Thyroid gland (tissue), 4 donors: ENCODE measurements at regions not wholly inside any gene's neighbourhood (a gene's known extent, or its start where the extent isn't known, plus 50 kb on each side); places are given as distances from the start of the nearest gene placed in this dataset.
"Not testable (repeated sequence)": the region's sequence is repeated elsewhere in the genome, so short reads cannot be mapped to it uniquely, and the experiment has no call there.

ENCODE experiments used
- DNase-seq, 2 donors: peaks; one replicate each; pipeline ENCODE4 v3.0.0-alpha.2; 2019
- H3K27ac ChIP-seq, 3 donors: fragments of 200-600 bp; sonication (generic); 1 replicate in 2 of 3; 2 replicates in 1 of 3; pipeline ENCODE4 v1.5.1; 2016 to 2019; ENCODE audit warnings: mild to moderate bottlenecking in 1 of 3, moderate library complexity in 1 of 3
- H3K27me3 ChIP-seq: fragments of 200-600 bp; sonication (generic); one replicate; pipeline ENCODE4 v1.5.1; 2019
- H3K36me3 ChIP-seq, 2 donors: fragments of 200-600 bp; sonication (generic); one replicate each; pipeline ENCODE4 v1.5.1; 2016 to 2019
- H3K4me1 ChIP-seq, 2 donors: fragments of 200-600 bp; sonication (generic); one replicate each; pipeline ENCODE4 v1.5.1; 2017 to 2019
- H3K4me3 ChIP-seq, 3 donors: fragments of 200-600 bp; sonication (generic); replicated peaks in 1 of 3; 1 replicate in 2 of 3; 2 replicates in 1 of 3; pipeline ENCODE4 v1.5.1; 2016; ENCODE audit warnings: mild to moderate bottlenecking in 1 of 3
- H3K9me3 ChIP-seq: fragments of 200-600 bp; sonication (generic); one replicate; pipeline ENCODE4 v1.5.1; 2017
- CTCF ChIP-seq, 6 experiments: fragments of 200-600 bp in 3 of 6; fragments of 450-650 bp in 3 of 6; sonication (generic) in 3 of 6; IDR thresholded peaks; one replicate each; pipeline ENCODE4 v1.5.1; 2016 to 2019; ENCODE audit warnings: antibody characterized with exemption in 6 of 6, mild to moderate bottlenecking in 2 of 6, inconsistent platforms in 1 of 6, moderate library complexity in 1 of 6
- POLR2A ChIP-seq, 2 donors: fragments of 450-650 bp; IDR thresholded peaks; one replicate each; pipeline ENCODE4 v1.6.1; 2017; ENCODE audit warnings: antibody characterized with exemption in 2 of 2, mild to moderate bottlenecking in 2 of 2, moderate library complexity in 1 of 2
- WGBS, 2 donors: methylation state at CpG; one replicate each; pipeline ENCODE4 v1.1.5; 2017; 5-methylcytosine and 5-hydroxymethylcytosine counted together
- intact Hi-C: fragments of 100-400 bp; cut with DNase I; formaldehyde crosslinking; loops from one replicate; pipeline ENCODE4 v1.15.1; 2023

GRCh38 chr13:28607187-28607955 lies 51.6 kb upstream of the POMP start:
- WGBS, 2 donors, result 88 to 94% methylated on average over 8 of the region's 8 CpGs
- no peaks in the 10 kb centered on the region for H3K9me3 ChIP-seq
- intact Hi-C loops, result no loop called here
- H3K4me1 ChIP-seq, result no peaks in the 10 kb centered on the region
- DNase-seq, result no peak
- H3K27me3 ChIP-seq, result no peaks in the 10 kb centered on the region
- no peak overlapping the region for H3K27ac ChIP-seq
- TF ChIP-seq POLR2A (IDR thresholded peaks at IDR 0.05) (no peak), CTCF (IDR thresholded peaks at IDR 0.05) (no peak)
- no peaks in the 10 kb centered on the region for H3K36me3 ChIP-seq
- no peak overlapping the region for H3K4me3 ChIP-seq

GRCh38 chr13:28606466-28606865 lies 52.5 kb upstream of the POMP start:
- TF ChIP-seq CTCF (IDR thresholded peaks at IDR 0.05), result no peak
- TF ChIP-seq POLR2A (IDR thresholded peaks at IDR 0.05), result no peak

GRCh38 chr13:28605147-28605546 lies 53.8 kb upstream of the POMP start:
- H3K4me3 ChIP-seq, H3K4me1 ChIP-seq, DNase-seq, intact Hi-C loops, H3K27ac ChIP-seq, H3K36me3 ChIP-seq, H3K27me3 ChIP-seq, H3K9me3 ChIP-seq: not testable (repeated sequence)
- WGBS, 2 donors, result 88 to 97% methylated on average over 3 of the region's 3 CpGs

More at GRCh38 chr13:28606466-28606865, 52.5 kb upstream of the POMP start:
- WGBS, 2 donors, result 89 to 95% methylated on average over 5 of the region's 5 CpGs
- intact Hi-C loops, result no loop called here
- Histone ChIP-seq H3K9me3 (no peaks in the 10 kb centered on the region), H3K4me3 (no peak overlapping the region), H3K27me3 (no peaks in the 10 kb centered on the region), H3K36me3 (no peaks in the 10 kb centered on the region), H3K27ac (no peak overlapping the region), H3K4me1 (no peaks in the 10 kb centered on the region)
- DNase-seq, result no peak

- H3K36me3 ChIP-seq, result no peaks in the 10 kb centered on the region
- TF ChIP-seq POLR2A (IDR thresholded peaks at IDR 0.05) (no peak), CTCF (IDR thresholded peaks at IDR 0.05) (no peak)
- no peak for DNase-seq
- H3K27me3 ChIP-seq, result no peaks in the 10 kb centered on the region
- H3K4me1 ChIP-seq, result no peaks in the 10 kb centered on the region
- H3K9me3 ChIP-seq, result no peaks in the 10 kb centered on the region
- intact Hi-C loops, result no loop called here
- no peak overlapping the region for H3K27ac ChIP-seq
- 61 to 74% methylated on average over 6 of the region's 6 CpGs for WGBS, 2 donors
- no peak overlapping the region for H3K4me3 ChIP-seq
These were observed 55.8 kb upstream of the POMP start for GRCh38 chr13:28603043-28603664.

- no peak overlapping the region for H3K27ac ChIP-seq
- H3K27me3 ChIP-seq, result no peaks in the 10 kb centered on the region
- H3K4me3 ChIP-seq, result no peak overlapping the region
- intact Hi-C loops, result no loop called here
- TF ChIP-seq CTCF (IDR thresholded peaks at IDR 0.05) (no peak), POLR2A (IDR thresholded peaks at IDR 0.05) (no peak)
- no peaks in the 10 kb centered on the region for H3K4me1 ChIP-seq
- no peaks in the 10 kb centered on the region for H3K36me3 ChIP-seq
- DNase-seq, result no peak
- H3K9me3 ChIP-seq, result no peaks in the 10 kb centered on the region
- 90 to 98% methylated on average over 2 of the region's 2 CpGs for WGBS, 2 donors
These were observed 56.4 kb upstream of the POMP start for GRCh38 chr13:28602580-28602979.
